GM13976 (cell line): ENCODE measurements at regions not wholly inside any gene's neighbourhood (a gene's known extent, or its start where the extent isn't known, plus 50 kb on each side); places are given as distances from the start of the nearest gene placed in this dataset.
"Not testable (repeated sequence)": the region's sequence is repeated elsewhere in the genome, so short reads cannot be mapped to it uniquely, and the experiment has no call there.

ENCODE experiments used
- DNase-seq: peaks from one replicate; pipeline ENCODE4 v3.0.0; 2012; ENCODE audit warnings: low spot score
- in situ Hi-C: fragments of 300-500 bp; cut with MboI; formaldehyde crosslinking; loops from one replicate; pipeline ENCODE4 v1.12.0; 2022; ENCODE audit warnings: low sequenced_read_pairs, mixed read lengths, inconsistent platforms; ENCODE audit not compliant: unreplicated experiment
- TF ChIP-seq, protein P1 (sequence below): IDR thresholded peaks from 2 replicates; pipeline ENCODE4 v1.5.1; 2012; ENCODE audit warnings: borderline replicate concordance, mild to moderate bottlenecking; ENCODE audit not compliant: insufficient read depth; ENCODE audit errors: extremely low read depth, missing control alignments, control extremely low read depth

DNA sequence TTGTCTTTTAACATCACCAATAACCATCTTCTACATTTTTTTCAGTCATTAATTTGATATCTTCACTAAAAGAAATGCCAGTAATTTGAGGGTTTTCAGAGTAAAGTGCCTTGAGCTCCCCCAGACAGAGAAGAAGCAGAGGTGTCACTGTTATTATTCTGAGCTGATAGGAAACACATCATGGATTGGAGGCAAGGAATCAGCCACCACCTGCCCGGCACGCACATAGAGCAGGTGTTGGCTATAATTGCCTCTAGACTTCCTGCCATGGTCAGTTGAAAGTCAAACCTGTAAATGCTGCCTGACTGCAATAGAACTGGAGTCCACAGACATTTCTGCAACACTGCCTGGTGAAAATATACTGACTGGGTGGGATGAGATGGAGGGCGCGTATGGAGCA is 776.6 kb downstream of the UQCRFS1 start:
- in situ Hi-C loops, result no loop called here

DNA sequence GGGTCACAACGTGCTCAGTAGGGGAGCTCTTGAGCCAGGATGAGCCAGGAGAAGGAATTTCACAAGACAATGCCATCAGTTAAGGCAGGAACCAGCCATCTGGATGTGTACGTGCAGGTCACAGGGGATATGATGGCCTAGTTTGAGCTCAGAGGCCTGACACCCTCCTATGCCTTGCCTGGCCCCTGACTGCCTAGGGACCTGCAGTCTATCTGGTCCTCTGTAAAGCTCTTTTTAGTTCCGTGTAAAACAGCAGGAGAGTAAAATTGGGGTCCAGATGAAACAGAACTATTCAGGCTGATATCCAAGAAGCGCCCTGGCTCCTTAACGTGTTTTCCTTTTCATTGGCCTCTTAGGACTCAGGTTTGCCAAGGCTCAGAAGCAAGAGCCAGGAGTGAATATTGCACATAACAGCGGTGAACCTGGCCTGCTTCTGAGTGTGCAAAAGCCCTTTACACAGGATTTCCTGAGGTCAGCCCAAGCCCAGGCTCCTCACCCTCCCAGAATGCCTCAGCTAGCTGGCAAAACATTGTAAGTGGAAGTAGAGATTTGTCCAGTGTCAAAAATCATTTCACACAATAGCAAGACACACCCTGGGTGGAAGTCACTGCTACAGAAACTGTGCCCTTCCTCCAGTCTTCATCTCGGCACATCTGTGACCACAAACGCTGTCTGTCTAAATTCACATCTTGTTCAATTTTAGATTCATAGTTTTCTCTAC is 777.2 kb downstream of the UQCRFS1 start:
- TF ChIP-seq, protein P1, sequence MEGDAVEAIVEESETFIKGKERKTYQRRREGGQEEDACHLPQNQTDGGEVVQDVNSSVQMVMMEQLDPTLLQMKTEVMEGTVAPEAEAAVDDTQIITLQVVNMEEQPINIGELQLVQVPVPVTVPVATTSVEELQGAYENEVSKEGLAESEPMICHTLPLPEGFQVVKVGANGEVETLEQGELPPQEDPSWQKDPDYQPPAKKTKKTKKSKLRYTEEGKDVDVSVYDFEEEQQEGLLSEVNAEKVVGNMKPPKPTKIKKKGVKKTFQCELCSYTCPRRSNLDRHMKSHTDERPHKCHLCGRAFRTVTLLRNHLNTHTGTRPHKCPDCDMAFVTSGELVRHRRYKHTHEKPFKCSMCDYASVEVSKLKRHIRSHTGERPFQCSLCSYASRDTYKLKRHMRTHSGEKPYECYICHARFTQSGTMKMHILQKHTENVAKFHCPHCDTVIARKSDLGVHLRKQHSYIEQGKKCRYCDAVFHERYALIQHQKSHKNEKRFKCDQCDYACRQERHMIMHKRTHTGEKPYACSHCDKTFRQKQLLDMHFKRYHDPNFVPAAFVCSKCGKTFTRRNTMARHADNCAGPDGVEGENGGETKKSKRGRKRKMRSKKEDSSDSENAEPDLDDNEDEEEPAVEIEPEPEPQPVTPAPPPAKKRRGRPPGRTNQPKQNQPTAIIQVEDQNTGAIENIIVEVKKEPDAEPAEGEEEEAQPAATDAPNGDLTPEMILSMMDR, result no peak
- in situ Hi-C loops, result no loop called here
- no peak for DNase-seq

More for the DNA sequence above, 776.6 kb downstream of the UQCRFS1 start:
- TF ChIP-seq, protein P1, result no peak
- DNase-seq, result no peak

DNA sequence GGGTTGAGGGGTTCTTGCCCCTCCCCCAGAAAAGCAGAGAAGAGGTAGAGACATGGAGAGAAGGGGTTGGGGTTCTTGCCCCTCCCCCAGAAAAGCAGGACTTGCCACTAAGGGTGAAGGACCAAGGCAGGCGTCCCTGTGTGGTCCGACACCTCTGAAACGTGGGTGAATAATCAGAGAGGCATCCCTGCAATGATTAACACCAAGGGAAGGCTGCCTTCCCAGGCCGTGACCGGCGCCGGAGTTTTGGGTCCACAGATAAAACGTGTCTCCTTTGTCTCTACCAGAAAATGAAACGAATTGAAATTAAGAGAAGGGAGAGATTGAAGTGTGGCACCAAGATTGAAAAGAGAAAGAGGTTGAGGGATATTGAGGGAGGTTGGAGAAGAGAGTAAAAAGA is 778.2 kb downstream of the UQCRFS1 start:
- DNase-seq, result not testable (repeated sequence)

DNA sequence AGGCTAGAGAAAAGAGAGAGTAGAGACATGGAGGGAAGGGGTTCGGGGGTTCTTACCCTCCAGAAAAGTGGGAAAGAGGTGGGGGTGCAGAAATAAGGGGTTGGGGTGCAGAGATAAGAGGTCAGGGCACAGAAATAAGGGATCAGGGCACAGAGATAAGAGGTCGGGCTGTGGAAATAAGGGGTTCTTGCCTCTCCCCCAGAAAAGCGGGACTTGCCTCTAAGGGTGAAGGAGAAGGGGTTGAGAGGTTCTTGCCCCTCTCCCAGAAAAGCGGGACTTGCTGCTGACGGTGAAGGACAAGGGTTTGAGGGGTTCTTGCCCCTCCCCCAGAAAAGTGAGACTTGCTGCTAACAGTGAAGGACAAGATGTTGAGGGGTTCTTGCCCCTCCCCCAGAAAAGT is 778.6 kb downstream of the UQCRFS1 start:
- DNase-seq, in situ Hi-C loops: not testable (repeated sequence)

More for the DNA sequence above, 778.2 kb downstream of the UQCRFS1 start:
- in situ Hi-C loops, result not testable (repeated sequence)

DNA sequence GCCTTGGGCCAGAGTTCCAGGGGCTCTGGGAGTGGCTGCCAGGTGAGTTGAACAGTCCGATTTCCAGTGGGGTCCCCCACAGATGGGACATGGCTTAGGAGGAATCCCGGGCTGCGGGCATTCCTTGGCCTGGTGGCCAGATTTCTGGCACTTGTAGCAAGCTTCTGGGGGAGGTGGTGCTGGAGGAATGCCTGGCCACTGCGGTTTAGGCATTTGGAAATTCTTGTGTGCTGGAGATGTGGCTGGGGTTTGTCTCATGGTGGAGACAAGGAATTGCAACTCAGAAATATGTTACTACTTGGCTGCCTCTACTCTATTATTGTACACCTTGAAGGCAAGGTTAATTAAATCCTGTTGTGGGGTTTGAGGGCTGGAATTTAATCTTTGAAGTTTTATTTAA is 779.8 kb downstream of the UQCRFS1 start:
- in situ Hi-C loops, DNase-seq: not testable (repeated sequence)

DNA sequence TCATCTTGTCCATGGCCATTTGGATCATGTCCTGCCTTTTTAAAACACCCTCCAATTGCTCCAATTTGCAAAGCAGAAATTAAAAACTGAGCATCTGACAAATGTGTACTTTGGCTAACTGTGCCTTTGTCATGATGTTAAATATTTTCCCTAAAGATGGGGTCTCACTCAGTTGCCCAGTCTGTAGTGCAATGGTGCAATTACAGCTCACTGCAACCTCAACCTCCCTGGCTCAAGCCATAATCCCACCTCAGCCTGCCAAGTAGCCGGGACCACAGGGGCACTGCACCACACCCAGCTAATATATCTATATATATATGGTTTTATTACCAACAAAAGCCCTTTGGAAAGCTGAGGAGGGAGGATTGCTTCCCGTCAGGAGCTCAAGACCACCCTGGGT is 782.7 kb downstream of the UQCRFS1 start:
- in situ Hi-C loops, result no loop called here
- TF ChIP-seq, protein P1, result no peak
- no peak for DNase-seq

DNA sequence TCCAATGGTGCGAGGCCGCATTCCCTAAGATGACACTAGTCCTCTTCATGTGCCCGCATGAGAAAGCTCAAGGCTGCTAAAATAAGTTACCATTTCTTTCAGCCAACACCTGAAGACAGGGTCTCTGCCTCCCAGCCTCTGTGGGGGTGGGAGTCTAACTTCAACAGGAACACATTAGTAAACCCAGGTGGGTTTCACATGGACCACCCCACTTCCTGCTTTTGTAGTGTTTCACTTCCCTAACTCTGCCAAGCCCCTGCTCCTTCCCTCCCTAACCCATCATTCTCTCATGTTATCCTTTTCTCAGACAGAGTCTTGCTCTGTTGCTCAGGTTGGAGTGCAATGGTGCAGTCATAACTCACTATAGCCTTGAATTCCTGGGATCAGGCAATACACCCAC is 783.6 kb downstream of the UQCRFS1 start:
- TF ChIP-seq, protein P1, result no peak
- no peak for DNase-seq
- in situ Hi-C loops, result no loop called here

DNA sequence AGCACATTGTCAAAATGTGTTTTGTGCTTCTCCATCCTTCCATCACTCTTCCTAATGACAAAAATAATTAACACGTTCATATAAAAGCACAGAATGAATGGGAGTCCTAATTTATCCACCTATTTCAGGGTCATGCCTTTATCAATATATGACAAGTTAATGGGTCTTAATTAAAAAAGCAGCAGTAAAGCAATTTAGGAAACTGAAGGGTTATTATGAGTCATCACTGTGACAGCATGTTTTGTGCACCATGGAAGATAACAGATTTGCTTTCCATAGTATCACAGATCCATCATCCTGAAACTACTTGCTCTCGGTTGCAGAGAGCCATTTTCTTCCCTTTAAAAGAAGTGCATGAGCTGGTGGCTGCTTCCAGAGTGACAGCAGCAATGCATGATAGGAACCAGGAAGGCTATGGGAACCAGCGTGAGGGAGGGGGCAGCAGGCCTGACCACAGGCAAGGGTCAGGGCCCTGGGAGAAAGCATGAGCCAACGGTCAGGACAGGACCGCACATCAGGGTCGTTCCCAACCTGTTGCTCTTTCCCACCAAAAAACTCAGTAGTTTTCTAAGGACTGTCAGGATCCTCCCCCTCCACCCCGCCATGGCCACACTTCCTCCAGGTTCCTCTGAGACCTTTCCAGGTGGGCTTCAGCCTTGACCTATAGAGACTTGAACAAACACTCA is 784.1 kb downstream of the UQCRFS1 start:
- no peak for DNase-seq
- in situ Hi-C loops, result no loop called here
- TF ChIP-seq, protein P1, result no peak
